Esophagus squamous epithelium (tissue), 5 donors: ENCODE measurements at regions not wholly inside any gene's neighbourhood (a gene's known extent, or its start where the extent isn't known, plus 50 kb on each side); places are given as distances from the start of the nearest gene placed in this dataset.

Source experiments
- DNase-seq: peaks from one replicate; lab custom pipeline; 2025; lab: John Stamatoyannopoulos, UW
- H3K27ac ChIP-seq, 4 donors: fragments of 200-600 bp; sonication (generic); one replicate each; pipeline ENCODE4 v1.5.1; 2016 to 2019; ENCODE audit warnings: mild to moderate bottlenecking in 1 of 4
- H3K27me3 ChIP-seq, 4 donors: fragments of 200-600 bp; sonication (generic); 1 replicate in 3 of 4; 2 replicates in 1 of 4; pipeline versions ENCODE4 v1.5.1 to v1.6.0; 2017 to 2021; ENCODE audit warnings: antibody characterized with exemption in 1 of 4
- H3K36me3 ChIP-seq, 3 donors: fragments of 200-600 bp; sonication (generic); one replicate each; pipeline ENCODE4 v1.5.1; 2016 to 2019
- H3K4me1 ChIP-seq, 3 donors: fragments of 200-600 bp; sonication (generic); one replicate each; pipeline ENCODE4 v1.5.1; 2017 to 2019
- H3K4me3 ChIP-seq, 4 donors: fragments of 200-600 bp; sonication (generic); 1 replicate in 3 of 4; 2 replicates in 1 of 4; pipeline ENCODE4 v1.5.1; 2016 to 2019; ENCODE audit warnings: mild to moderate bottlenecking in 2 of 4, moderate library complexity in 1 of 4
- H3K9me3 ChIP-seq, 3 donors: fragments of 200-600 bp; sonication (generic); one replicate each; pipeline ENCODE4 v1.5.1; 2016 to 2019
- POLR2A ChIP-seq, 4 donors: fragments of 450-650 bp; IDR thresholded peaks; one replicate each; pipeline ENCODE4 v1.6.1; 2017; ENCODE audit warnings: antibody characterized with exemption in 4 of 4, mild to moderate bottlenecking in 4 of 4, moderate library complexity in 3 of 4
- WGBS, 2 donors: methylation state at CpG; one replicate each; pipeline ENCODE4 v1.1.5; 2018; 5-methylcytosine and 5-hydroxymethylcytosine counted together
- intact Hi-C: fragments of 100-400 bp; cut with DNase I; formaldehyde crosslinking; loops from one replicate; pipeline ENCODE4 v1.15.0; 2022
- TF ChIP-seq, protein P1 (sequence below), 6 experiments: fragments of 450-650 bp in 4 of 6; fragments of 200-600 bp in 2 of 6; sonication (generic) in 2 of 6; IDR thresholded peaks; one replicate each; pipeline ENCODE4 v1.5.1; 2016 to 2019; ENCODE audit warnings: antibody characterized with exemption in 6 of 6, mild to moderate bottlenecking in 4 of 6, moderate library complexity in 4 of 6
- donor health status: DM: yes; HTN: yes; CAD: no.

DNA sequence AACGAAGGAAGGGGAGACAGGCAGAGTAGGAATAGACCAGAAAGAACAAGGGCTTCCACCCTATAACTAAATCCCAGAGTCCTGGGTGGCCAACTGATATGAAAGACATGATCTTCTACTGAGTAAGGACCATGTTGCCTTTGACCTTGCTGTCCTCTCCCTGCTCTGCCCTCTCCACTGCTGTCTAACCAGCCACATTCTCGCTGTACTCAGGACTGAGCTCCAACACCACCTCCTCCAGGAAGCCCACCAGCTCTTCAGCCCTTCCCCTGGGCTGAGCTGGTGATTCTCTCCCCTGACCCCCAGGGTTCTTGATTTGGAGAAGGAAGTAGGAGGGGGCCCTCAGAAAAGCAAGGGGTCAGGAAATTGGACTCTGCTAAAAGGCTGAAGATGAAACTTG, 159.2 kb downstream of the DICER1 start:
- no peaks in the 10 kb centered on the region for H3K4me1 ChIP-seq
- intact Hi-C loops, result no loop called here
- peaks cover 0 to 40% (median 0%) of the 10 kb centered on the region in 4 donors for H3K27me3 ChIP-seq
- no peak for DNase-seq
- H3K9me3 ChIP-seq, result no peaks in the 10 kb centered on the region
- no peak overlapping the region for H3K27ac ChIP-seq
- no peak overlapping the region for H3K4me3 ChIP-seq
- no peaks in the 10 kb centered on the region for H3K36me3 ChIP-seq
- TF ChIP-seq, protein P1, sequence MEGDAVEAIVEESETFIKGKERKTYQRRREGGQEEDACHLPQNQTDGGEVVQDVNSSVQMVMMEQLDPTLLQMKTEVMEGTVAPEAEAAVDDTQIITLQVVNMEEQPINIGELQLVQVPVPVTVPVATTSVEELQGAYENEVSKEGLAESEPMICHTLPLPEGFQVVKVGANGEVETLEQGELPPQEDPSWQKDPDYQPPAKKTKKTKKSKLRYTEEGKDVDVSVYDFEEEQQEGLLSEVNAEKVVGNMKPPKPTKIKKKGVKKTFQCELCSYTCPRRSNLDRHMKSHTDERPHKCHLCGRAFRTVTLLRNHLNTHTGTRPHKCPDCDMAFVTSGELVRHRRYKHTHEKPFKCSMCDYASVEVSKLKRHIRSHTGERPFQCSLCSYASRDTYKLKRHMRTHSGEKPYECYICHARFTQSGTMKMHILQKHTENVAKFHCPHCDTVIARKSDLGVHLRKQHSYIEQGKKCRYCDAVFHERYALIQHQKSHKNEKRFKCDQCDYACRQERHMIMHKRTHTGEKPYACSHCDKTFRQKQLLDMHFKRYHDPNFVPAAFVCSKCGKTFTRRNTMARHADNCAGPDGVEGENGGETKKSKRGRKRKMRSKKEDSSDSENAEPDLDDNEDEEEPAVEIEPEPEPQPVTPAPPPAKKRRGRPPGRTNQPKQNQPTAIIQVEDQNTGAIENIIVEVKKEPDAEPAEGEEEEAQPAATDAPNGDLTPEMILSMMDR (IDR thresholded peaks at IDR 0.05), result no peak
- no peak for TF ChIP-seq POLR2A (IDR thresholded peaks at IDR 0.05)
- whole genome bisulfite sequencing, 2 donors, result 60 to 74% methylated on average over 2 of the region's 2 CpGs

DNA sequence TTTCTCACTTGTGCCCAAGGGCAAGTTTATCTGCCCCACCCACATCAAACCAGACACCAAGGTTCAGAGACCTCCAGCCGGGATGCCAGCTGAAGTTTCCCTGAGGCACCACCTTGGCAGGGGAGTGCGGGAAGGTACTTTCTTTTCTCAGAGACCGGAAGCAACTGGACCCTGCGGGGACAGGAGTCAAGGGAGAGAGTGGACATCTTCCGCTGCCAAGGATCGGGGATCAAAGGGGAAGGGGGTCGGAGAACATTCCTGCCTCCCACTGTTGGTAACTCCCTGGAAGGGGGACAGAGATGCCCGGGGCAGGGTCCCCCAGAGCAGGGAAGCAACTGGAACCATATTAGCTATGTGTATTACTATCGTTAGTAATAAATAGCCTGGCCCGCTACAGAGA, 161.8 kb downstream of the DICER1 start:
- TF ChIP-seq POLR2A (IDR thresholded peaks at IDR 0.05), result no peak
- TF ChIP-seq, protein P1 (IDR thresholded peaks at IDR 0.05), result no peak
- Histone ChIP-seq H3K27me3 (peaks cover 0 to 32% (median 0%) of the 10 kb centered on the region in 4 donors), H3K27ac (no peak overlapping the region), H3K4me1 (no peaks in the 10 kb centered on the region), H3K9me3 (no peaks in the 10 kb centered on the region), H3K4me3 (no peak overlapping the region), H3K36me3 (no peaks in the 10 kb centered on the region)
- DNase-seq, result no peak
- 68 to 75% methylated on average over 10 of the region's 10 CpGs for WGBS, 2 donors
- intact Hi-C loops, result no loop called here

DNA sequence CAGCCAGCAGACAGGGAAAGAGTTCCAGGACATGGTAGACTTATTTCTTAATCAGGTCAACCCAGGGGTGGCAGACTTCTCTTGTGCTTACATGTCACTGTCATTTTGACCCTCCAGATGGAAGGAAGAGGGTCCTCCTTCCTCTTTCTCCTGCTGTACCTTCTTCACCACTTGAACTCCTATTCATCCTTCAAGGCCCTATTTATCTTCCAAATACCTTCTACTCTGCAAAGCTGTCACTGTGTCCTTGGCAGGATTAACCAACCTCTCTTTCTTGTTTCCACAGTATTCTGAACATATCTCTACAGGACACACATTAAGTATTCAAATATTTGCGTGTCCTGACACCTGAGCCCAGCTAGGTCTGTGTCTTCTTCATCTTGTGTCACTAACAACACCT, 163.1 kb downstream of the DICER1 start:
- DNase-seq, result no peak
- 79 to 89% methylated on average over 1 of the region's 1 CpG for WGBS, 2 donors
- Histone ChIP-seq H3K4me3 (no peak overlapping the region), H3K27ac (no peak overlapping the region), H3K27me3 (peaks cover 0 to 32% (median 0%) of the 10 kb centered on the region in 4 donors), H3K9me3 (no peaks in the 10 kb centered on the region), H3K36me3 (no peaks in the 10 kb centered on the region), H3K4me1 (no peaks in the 10 kb centered on the region)
- intact Hi-C loops, result no loop called here
- TF ChIP-seq, protein P1 (IDR thresholded peaks at IDR 0.05), result no peak
- no peak for TF ChIP-seq POLR2A (IDR thresholded peaks at IDR 0.05)

DNA sequence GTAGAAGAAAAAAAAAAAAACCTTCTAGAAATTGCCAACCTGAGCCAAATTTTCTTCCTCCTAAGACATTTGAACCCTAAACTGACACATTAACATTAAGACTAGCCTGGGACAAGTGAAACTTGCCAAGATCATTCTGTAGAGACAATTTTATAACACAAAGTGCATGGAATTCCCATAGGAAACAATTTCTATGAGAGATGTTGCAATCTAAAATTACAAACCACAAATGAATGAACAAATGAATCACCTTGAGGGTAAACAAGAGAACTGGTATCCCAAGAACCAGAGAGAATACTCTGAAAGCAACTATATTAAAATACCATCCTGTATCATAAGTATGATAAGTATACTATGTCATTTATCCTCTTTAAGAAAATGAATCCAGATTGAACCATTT, 165.3 kb downstream of the DICER1 start:
- Histone ChIP-seq H3K27me3 (peaks cover 0 to 23% (median 0%) of the 10 kb centered on the region in 4 donors), H3K27ac (no peak overlapping the region), H3K4me1 (no peaks in the 10 kb centered on the region), H3K36me3 (no peaks in the 10 kb centered on the region), H3K9me3 (no peaks in the 10 kb centered on the region), H3K4me3 (no peak overlapping the region)
- DNase-seq, result no peak
- intact Hi-C loops, result no loop called here
- TF ChIP-seq, protein P1 (IDR thresholded peaks at IDR 0.05), result no peak
- TF ChIP-seq POLR2A (IDR thresholded peaks at IDR 0.05), result no peak

DNA sequence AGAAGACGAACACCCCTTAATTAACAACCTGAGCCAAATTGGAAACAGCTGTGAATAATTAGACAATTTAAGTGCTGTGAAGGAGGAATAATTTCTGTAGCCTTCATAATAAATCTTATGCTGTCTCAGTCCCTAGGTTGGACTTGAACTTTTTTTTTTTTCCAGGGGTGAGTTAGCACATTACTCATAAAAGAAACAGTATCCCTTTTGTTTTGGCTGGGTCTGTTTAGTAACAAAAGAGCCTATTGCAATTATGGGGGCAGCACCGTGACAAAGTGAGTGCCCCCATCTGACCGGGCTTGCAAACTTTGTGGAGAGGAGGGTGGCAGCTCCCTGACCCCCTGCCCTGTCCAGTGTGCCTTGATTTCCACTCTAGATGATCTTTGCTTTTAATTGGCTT, 167.4 kb downstream of the DICER1 start:
- intact Hi-C loops, result no loop called here
- DNase-seq, result no peak
- 35 to 51% methylated on average over 3 of the region's 3 CpGs for WGBS, 2 donors
- Histone ChIP-seq H3K4me1 (no peaks in the 10 kb centered on the region), H3K4me3 (no peak overlapping the region), H3K27ac (no peak overlapping the region), H3K27me3 (peaks cover 0 to 5% (median 0%) of the 10 kb centered on the region in 4 donors), H3K9me3 (no peaks in the 10 kb centered on the region), H3K36me3 (no peaks in the 10 kb centered on the region)
- TF ChIP-seq POLR2A (IDR thresholded peaks at IDR 0.05), result no peak
- TF ChIP-seq, protein P1 (IDR thresholded peaks at IDR 0.05), result no peak
